GM18951 (cell line): ENCODE measurements at regions not wholly inside any gene's neighbourhood (a gene's known extent, or its start where the extent isn't known, plus 50 kb on each side); places are given as distances from the start of the nearest gene placed in this dataset.
"Not testable (repeated sequence)": the region's sequence is repeated elsewhere in the genome, so short reads cannot be mapped to it uniquely, and the experiment has no call there.

Experiments
- POLR2A ChIP-seq: IDR thresholded peaks from 4 replicates; pipeline ENCODE4 v1.6.1; 2011; ENCODE audit warnings: mild to moderate bottlenecking; ENCODE audit not compliant: insufficient read length, insufficient read depth; ENCODE audit errors: extremely low read depth
- in situ Hi-C: fragments of 300-500 bp; cut with MboI; formaldehyde crosslinking; loops from one replicate; pipeline ENCODE4 v1.12.0; 2022; ENCODE audit warnings: low sequenced_read_pairs, mixed read lengths, inconsistent platforms; ENCODE audit not compliant: unreplicated experiment

DNA sequence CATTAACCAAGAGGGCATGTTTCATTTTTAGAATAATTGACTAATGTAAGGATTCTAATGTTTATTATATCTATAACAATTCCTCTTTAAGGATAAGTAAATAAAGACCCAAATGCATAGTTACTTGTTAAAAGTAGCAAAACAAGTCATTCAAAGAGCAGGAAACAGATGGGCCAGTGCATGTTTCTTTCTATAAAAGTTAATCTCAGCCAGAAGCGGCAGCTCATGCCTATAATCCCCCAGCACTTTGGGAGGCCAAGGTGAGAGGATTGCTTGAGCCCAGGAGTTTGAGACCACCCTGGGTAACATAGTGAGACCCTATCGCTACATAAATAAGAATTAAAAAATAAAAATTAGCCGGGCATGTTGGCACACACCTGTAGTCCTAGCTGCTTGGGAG lies 391.0 kb upstream of the RGS6 start:
- in situ Hi-C loops: no loop called here
- no peak for TF ChIP-seq POLR2A

DNA sequence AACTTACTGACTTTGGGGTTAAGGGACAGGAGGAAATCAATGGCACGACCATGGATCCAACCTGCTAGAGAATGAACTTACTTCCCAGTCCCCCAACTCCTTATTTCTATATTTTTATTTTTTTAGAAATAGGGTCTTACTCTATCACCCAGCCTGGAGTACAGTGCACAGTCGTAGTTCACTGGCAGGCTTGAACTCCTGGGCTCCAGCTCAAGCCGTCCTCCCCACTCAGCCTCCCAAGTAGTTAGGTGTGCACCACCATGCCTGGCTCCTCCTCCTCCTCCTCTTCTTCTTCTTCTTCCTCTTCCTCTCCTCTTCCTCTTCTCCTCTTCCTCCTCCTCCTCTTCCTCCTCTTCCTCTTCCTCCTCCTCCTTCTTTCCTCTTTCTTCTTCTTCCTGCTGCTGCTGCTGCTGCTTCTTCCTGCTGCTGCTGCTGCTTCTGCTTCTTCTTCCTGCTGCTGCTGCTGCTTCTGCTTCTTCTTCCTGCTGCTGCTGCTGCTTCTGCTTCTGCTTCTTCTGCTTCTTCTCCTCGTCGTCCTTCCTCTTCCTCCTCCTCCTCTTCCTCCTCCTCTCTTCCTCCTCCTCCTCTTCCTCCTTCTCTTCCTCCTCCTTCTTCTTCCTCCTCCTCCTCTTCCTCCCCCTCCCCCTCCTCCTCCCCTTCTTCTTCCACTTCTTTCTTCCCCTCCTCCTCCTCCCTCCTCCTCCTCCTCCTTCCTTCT lies 390.1 kb upstream of the RGS6 start:
- TF ChIP-seq POLR2A: no peak
- in situ Hi-C loops: no loop called here

DNA sequence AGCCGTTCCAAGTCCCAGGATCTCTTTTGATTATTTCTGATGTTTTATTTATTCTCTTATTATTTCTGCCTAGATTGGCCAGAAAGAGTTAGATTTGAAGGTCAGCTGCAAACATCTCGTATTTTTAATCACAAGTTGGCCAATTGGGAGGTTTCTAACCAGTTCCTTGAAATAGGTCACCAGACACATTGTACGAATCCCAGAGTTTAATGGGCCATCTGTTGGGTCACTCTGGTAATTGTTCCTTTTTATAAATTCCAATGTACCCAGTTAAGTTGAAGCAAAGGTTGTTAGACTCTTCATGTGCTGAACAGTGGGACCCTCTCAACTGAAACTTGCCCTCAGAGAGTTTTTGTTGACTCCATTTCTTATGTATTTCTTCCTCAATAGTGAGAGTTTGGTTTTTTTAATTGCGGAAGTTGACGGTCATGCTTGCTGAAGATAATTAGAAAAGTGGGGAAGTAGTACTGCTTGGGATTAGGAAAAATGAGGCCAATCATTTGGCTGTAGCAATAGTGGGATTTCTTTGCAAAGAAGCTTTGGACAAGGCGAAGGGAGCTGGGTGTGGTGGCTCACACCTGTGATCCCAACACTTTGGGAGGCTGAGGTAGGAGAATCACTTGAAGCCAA lies 382.7 kb upstream of the RGS6 start:
- no peak for TF ChIP-seq POLR2A
- in situ Hi-C loops: no loop called here

DNA sequence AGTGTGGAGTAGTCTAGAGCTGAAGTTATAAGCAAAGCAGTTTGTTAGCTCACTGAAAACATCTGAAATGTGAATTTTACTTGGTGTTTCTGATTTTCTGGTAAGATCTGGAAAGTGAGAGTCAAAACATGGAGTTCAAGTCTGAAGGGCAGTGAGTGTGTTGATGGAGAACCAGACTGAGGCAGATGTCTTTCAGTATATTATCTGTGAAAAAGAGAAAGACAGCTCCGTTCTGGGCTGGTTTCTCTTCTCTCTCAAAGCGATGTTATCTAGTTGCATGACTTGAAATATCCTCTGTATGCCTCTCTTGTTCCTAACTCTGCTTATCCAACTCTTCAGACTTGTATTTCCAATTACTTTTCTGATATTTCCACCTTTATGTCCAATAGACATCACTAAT lies 381.9 kb upstream of the RGS6 start:
- in situ Hi-C loops: no loop called here
- no peak for TF ChIP-seq POLR2A

DNA sequence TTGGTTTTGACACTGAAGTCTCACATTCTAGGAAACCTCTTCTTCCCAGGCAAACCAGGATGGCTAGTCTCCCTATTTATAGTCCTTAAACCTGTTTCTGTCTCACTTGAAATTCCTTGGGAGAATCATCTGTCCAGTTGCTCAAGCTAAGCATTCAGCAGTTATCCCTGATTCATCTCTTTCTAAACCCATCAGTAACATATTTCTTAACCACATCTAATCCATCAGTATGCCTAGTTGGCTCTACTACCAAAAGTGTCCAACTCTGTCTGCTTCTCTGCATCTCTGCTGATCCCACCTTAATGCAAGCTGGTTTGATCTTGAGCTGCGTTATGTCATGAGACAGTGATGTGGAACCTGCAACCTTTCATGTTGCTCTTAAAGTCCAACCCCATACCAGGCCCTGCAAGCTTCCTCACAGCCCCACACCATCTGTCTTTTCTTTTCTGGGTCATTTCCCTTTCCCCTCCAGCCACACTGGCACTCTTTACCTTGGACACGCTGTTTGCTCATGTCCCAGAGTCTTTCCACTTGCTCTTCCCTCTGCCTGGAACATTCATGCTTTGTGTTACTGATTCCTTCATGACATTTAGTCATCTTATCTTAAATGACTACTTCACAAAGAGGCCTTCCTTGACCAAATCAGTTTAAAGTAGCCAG lies 380.8 kb upstream of the RGS6 start:
- in situ Hi-C loops: no loop called here
- TF ChIP-seq POLR2A: no peak

DNA sequence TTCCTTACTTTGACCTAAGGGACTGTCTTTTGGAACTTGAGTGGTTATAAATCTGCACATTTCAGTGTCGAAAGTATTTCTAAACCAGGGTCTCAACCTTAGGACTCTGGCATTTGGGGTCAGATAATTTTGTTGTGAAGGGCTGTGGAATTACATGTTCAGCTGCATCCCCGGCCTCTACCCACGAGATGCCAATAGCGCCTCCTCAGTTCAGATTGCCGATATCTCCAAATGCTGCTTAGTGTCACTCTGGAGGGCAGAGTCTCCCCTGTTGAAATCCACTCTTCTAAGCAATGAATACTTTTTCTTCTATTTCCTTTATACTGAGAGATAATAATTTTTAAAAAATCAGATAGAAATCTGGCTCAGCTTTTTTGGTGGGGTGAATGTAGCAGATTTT lies 379.4 kb upstream of the RGS6 start:
- TF ChIP-seq POLR2A: no peak
- in situ Hi-C loops: no loop called here

DNA sequence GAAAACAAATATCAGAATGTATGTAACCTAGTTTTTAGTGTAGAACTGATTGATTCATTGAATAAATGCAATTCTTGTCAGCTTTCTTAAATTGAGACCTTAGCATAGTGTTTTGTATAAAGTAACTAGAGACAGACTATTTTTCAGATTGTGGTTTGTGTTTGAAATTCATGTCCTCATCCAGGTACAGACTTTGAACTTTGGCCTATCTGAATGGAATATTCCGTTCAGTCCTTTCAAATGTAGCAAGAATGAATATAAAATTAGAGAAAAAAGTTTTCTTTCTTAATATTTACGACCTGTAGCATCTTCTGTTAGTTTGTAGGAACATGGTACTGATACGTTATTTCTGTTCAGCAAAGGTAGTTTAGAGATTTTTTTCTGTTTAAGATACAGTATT lies 378.4 kb upstream of the RGS6 start:
- in situ Hi-C loops: no loop called here

DNA sequence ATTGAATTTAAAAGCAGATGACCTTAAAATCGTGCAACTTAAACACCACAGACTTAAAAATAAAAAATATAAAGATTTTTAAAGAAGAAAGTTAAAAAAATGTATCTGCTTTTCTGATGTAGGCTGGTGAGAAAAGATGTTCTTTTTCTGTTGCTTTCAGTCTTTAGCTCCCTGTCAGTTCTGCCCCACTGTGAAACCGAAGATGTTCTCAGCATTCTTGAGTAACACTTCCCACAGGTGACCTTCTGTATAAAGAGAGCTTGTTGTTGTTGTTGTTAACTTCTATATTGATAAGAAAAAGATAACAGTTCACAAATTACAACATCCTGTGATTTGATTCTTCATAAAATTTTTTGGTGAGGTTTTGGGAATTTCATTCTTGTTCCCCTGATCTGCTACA lies 377.9 kb upstream of the RGS6 start:
- in situ Hi-C loops: no loop called here
- TF ChIP-seq POLR2A: no peak

More for the DNA sequence above, 378.4 kb upstream of the RGS6 start:
- no peak for TF ChIP-seq POLR2A

DNA sequence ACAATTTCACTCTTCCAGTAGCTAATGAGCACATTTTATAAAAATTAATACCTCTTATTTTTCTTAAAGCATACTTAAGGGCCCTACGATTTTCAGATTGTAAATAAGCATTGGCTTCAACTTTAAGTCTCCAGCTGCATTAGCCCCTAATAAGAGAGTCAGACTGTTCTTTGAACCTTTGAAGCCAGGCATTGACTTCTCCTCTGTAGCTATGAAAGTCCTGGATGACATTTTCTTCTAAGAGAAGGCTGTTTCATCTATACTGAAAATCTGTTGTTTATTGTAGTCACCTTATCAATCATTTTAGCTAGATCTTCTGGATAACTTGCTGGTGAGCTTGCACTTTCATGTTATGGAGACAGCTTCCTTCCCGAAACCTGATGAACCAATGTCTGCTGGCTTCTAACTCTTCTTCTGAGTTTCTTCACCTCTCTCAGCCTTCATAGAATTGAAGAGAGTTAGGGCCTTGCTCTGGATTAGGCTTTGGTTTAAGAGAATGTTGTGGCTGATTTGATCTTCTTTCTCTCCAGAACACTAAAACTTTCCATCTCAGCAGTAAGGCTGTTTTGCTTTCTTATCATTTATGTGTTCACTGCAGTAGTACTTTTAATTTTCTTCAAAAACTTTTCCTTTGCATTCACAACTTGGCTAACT lies 377.1 kb upstream of the RGS6 start:
- no peak for TF ChIP-seq POLR2A
- in situ Hi-C loops: no loop called here

DNA sequence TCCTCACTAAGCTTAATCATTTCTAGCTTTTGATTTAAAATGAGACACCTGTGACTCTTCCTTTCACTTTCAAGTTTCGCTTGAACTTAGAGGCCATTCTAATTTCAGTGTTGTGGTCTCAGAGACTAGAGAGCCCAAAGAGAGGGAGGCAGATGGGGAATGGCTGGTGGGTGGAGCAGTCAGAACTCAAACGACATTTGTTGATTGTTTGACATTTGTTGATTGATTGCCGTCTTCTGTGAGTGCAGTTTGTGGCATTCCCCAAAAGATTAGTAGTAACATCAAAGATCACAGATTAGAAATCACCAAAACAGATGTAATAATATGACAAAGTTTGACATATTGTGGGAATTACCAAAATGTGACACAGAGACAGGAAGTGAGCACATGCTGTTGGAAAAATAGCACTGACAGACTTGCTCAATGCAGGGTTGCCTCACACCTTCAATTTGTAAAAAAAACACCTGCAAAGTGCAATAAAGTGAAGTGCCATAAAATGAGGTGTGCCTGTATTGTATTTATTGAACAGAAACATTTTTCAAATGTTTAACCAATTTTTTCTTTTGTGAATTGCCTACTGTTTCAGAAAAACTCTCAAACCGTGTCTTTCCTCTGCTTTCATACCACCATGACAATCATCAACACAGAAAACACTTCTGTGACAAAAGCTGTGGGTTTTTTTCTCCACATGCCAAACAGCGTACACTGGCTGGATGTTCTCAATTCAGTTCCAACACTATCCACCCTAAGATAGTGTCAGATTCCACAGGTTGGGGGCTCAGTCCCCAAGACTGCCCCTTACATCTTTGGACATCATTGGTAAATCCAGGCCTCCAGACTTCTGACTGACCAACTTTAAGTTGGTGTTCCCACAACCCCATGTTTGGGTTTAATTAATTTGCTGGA lies 376.3 kb upstream of the RGS6 start:
- no peak for TF ChIP-seq POLR2A
- in situ Hi-C loops: no loop called here

DNA sequence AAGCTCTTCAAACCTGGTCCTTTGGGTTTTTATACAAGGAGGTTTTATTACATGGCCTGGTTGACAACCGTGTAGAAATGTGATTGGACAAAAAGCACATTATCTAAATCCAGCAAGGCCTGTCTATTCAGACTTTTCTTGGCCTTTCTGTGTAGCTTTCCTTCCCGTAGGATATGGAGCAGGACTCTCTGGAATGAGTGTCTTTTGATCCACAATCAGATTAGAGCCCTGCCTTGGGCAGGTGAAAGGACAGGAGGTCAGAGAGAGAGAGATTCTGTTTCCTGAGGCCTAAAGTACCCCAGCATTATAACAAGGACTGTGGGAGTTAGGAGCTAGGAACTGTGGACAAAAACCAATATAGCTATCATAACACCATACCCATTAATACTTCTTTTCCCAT lies 375.5 kb upstream of the RGS6 start:
- in situ Hi-C loops: no loop called here

DNA sequence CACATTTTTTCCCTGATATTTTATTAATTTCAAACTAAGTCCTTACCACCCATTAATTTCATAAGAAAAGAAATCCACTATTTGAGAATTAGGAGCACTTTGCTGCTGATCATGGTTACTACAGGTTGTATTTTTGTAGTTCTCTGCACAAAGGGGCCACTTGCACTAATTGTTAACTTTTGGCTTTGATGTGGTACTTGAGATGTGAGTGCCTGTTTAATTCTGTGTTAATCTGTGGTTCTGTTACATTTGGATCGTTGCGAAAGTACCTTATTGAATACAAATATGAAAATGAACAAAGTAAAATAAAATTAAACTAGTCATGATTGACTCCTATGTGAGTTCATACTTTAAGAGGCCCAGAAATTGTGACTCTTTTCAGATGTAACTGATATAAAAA lies 374.9 kb upstream of the RGS6 start:
- TF ChIP-seq POLR2A: no peak
- in situ Hi-C loops: no loop called here

More for the DNA sequence above, 375.5 kb upstream of the RGS6 start:
- TF ChIP-seq POLR2A: no peak

DNA sequence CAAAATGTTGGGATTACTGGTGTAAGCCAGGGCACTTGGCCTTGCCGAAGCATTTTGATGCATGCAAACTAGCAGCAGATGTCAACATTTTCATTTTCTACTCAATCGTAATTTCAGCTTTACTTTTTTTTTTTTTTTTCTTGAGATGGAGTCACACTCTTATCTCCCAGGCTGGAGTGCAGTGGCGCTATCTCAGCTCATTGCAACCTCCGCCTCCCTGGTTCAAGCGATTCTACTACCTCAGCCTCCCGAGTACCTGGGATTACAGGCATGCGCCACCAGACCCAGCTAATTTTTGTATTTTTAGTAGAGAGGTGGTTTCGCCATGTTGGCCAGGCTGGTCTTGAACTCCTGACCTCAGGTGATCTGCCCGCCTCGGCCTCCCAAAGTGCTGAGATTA lies 373.3 kb upstream of the RGS6 start:
- in situ Hi-C loops: not testable (repeated sequence)
